Fibroblast of skin of abdomen (primary cell): ENCODE measurements at regions not wholly inside any gene's neighbourhood (a gene's known extent, or its start where the extent isn't known, plus 50 kb on each side); places are given as distances from the start of the nearest gene placed in this dataset.
"Not testable (repeated sequence)": the region's sequence is repeated elsewhere in the genome, so short reads cannot be mapped to it uniquely, and the experiment has no call there.

ENCODE experiments used
- DNase-seq: peaks from one replicate; pipeline ENCODE4 v3.0.0-alpha.2; 2013

GRCh38 chrX:87236830-87237440, 280.7 kb upstream of the KLHL4 start:
- no peak for DNase-seq

GRCh38 chrX:87265518-87265917, 252.1 kb upstream of the KLHL4 start:
- DNase-seq: no peak

GRCh38 chrX:87272491-87272890, 245.1 kb upstream of the KLHL4 start:
- no peak for DNase-seq

- no peak for DNase-seq
Observed at GRCh38 chrX:87299563-87300160, 217.9 kb upstream of the KLHL4 start.

GRCh38 chrX:87310780-87311179, 206.8 kb upstream of the KLHL4 start:
- DNase-seq: no peak

- no peak for DNase-seq
Observed at GRCh38 chrX:87327267-87327666, 190.3 kb upstream of the KLHL4 start.

- no peak for DNase-seq
Observed at GRCh38 chrX:87337267-87337666, 180.3 kb upstream of the KLHL4 start.

GRCh38 chrX:87338510-87338909, 179.1 kb upstream of the KLHL4 start:
- DNase-seq: no peak

- DNase-seq: no peak
Observed at GRCh38 chrX:87370865-87371264, 146.7 kb upstream of the KLHL4 start.

GRCh38 chrX:87374324-87374723, 143.3 kb upstream of the KLHL4 start:
- no peak for DNase-seq

GRCh38 chrX:87376896-87377295, 140.7 kb upstream of the KLHL4 start:
- no peak for DNase-seq

GRCh38 chrX:87388381-87388780, 129.2 kb upstream of the KLHL4 start:
- no peak for DNase-seq

- no peak for DNase-seq
Observed at GRCh38 chrX:87391742-87392141, 125.9 kb upstream of the KLHL4 start.

- no peak for DNase-seq
Observed at GRCh38 chrX:87392369-87392768, 125.2 kb upstream of the KLHL4 start.

- no peak for DNase-seq
Observed at GRCh38 chrX:87397103-87397886, 120.3 kb upstream of the KLHL4 start.

- no peak for DNase-seq
Observed at GRCh38 chrX:87402256-87402655, 115.3 kb upstream of the KLHL4 start.

- DNase-seq: no peak
Observed at GRCh38 chrX:87403551-87403950, 114.1 kb upstream of the KLHL4 start.

GRCh38 chrX:87409113-87409841, 108.3 kb upstream of the KLHL4 start:
- DNase-seq: peak; percentile 60

GRCh38 chrX:87425618-87426017, 92.0 kb upstream of the KLHL4 start:
- no peak for DNase-seq

GRCh38 chrX:87434618-87435017, 83.0 kb upstream of the KLHL4 start:
- no peak for DNase-seq

GRCh38 chrX:87448613-87449012, 69.0 kb upstream of the KLHL4 start:
- DNase-seq: not testable (repeated sequence)

GRCh38 chrX:87465757-87466156, 51.8 kb upstream of the KLHL4 start:
- not testable (repeated sequence) for DNase-seq
